ENCODE measurements at regions not wholly inside any gene's neighbourhood (a gene's known extent, or its start where the extent isn't known, plus 50 kb on each side); places are given as distances from the start of the nearest gene placed in this dataset.

- H2BK5ac ChIP-seq (ENCODE audit: low read depth, low read length, poor library complexity, severe bottlenecking): no peak overlapping the region
- no peaks in the 10 kb centered on the region for H3K79me1 ChIP-seq (ENCODE audit: low read depth in 1 of 2, low read length in 2 of 2)
- H4K91ac ChIP-seq (ENCODE audit: insufficient read depth, low read depth, low read length): no peak overlapping the region
- H2BK20ac ChIP-seq (ENCODE audit: low read depth, low read length): no peak overlapping the region
- no peak overlapping the region for H2AK5ac ChIP-seq (ENCODE audit: low read depth, low read length)
- H3K9me3 ChIP-seq (ENCODE audit: control insufficient read depth, insufficient read depth, low read length): peaks cover 60% of the 10 kb centered on the region
- no peak overlapping the region for H3K4me3 ChIP-seq (ENCODE audit: insufficient read depth, low read depth, low read length)
- no peak overlapping the region for H3K9ac ChIP-seq (ENCODE audit: low read depth, low read length)
- no peak overlapping the region for H4K5ac ChIP-seq (ENCODE audit: low read depth, low read length)
- no peak overlapping the region for H3K56ac ChIP-seq (ENCODE audit: extremely low read depth, insufficient read depth, low read length)
- ChIA-PET CTCF (no interaction called here), POLR2A (ENCODE audit: unreplicated experiment) (no interaction called here)
- in situ Hi-C loops (cut with MboI; ENCODE audit: low sequenced_read_pairs) (no loop called here), dilution Hi-C loops (cut with HindIII; ENCODE audit: low sequenced_read_pairs, unreplicated experiment) (no loop called here), intact Hi-C loops (cut with micrococcal nuclease) (no loop called here)
- no peaks in the 10 kb centered on the region for H3K9me1 ChIP-seq (ENCODE audit: insufficient read depth, low read length)
- no peak overlapping the region for H2BK15ac ChIP-seq (ENCODE audit: low read depth, low read length)
- no peak overlapping the region for H3K4ac ChIP-seq (ENCODE audit: low read depth, low read length)
- H3K36me3 ChIP-seq (ENCODE audit: control insufficient read depth, insufficient read depth, low read length): no peaks in the 10 kb centered on the region
- TF ChIP-seq BHLHE40 (IDR thresholded peaks at IDR 0.05; ENCODE audit: low read depth, low read length) (no peak), RFX5 (IDR thresholded peaks at IDR 0.05; ENCODE audit: low read depth, low read length) (no peak), MAFK (IDR thresholded peaks at IDR 0.05; ENCODE audit: low read depth, low read length) (no peak), CHD1 (IDR thresholded peaks at IDR 0.05; ENCODE audit: low read depth, low read length) (no peak), SMC3 (IDR thresholded peaks at IDR 0.05; ENCODE audit: low read depth, low read length) (no peak), MXI1 (IDR thresholded peaks at IDR 0.05; ENCODE audit: borderline replicate concordance, low read depth, low read length) (no peak), RCOR1 (IDR thresholded peaks at IDR 0.05; ENCODE audit: insufficient replicate concordance, low read length) (no peak), ELK1 (IDR thresholded peaks at IDR 0.05; ENCODE audit: borderline replicate concordance, low read depth, low read length) (no peak), FOS (IDR thresholded peaks at IDR 0.05; ENCODE audit: low read depth, low read length) (no peak), POLR2A (IDR thresholded peaks at IDR 0.05; ENCODE audit: low read depth, low read length) (no peak)
- TF ChIP-seq, protein P1, sequence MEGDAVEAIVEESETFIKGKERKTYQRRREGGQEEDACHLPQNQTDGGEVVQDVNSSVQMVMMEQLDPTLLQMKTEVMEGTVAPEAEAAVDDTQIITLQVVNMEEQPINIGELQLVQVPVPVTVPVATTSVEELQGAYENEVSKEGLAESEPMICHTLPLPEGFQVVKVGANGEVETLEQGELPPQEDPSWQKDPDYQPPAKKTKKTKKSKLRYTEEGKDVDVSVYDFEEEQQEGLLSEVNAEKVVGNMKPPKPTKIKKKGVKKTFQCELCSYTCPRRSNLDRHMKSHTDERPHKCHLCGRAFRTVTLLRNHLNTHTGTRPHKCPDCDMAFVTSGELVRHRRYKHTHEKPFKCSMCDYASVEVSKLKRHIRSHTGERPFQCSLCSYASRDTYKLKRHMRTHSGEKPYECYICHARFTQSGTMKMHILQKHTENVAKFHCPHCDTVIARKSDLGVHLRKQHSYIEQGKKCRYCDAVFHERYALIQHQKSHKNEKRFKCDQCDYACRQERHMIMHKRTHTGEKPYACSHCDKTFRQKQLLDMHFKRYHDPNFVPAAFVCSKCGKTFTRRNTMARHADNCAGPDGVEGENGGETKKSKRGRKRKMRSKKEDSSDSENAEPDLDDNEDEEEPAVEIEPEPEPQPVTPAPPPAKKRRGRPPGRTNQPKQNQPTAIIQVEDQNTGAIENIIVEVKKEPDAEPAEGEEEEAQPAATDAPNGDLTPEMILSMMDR (conservative IDR thresholded peaks at IDR 0.05; ENCODE audit: low read depth, low read length): no peak
- no peak overlapping the region for H3K14ac ChIP-seq (replicated peaks; ENCODE audit: low read depth, low read length)
- H3K4me1 ChIP-seq (ENCODE audit: control insufficient read depth, insufficient read depth, low read length): no peaks in the 10 kb centered on the region
- no peak overlapping the region for H2BK120ac ChIP-seq (ENCODE audit: low read depth, low read length)
- no peaks in the 10 kb centered on the region for H4K20me1 ChIP-seq (ENCODE audit: insufficient read depth, low read length)
- H4K8ac ChIP-seq (ENCODE audit: low read depth in 2 of 2, low read length in 2 of 2): no peak overlapping the region
- no peak overlapping the region for H3K4me2 ChIP-seq (ENCODE audit: low read depth, low read length)
- no peak overlapping the region for H2AK9ac ChIP-seq (replicated peaks; ENCODE audit: low read depth, low read length, poor library complexity)
- no peak overlapping the region for H2AFZ ChIP-seq (replicated peaks; ENCODE audit: low read length, poor library complexity)
- BruUV-seq (replicated peaks): no TSS peak
- H3K18ac ChIP-seq (ENCODE audit: low read depth, low read length): no peak overlapping the region
- DNase-seq: no peak
- H3K23ac ChIP-seq (ENCODE audit: low read depth, low read length): no peak overlapping the region
- no peak overlapping the region for H3K27ac ChIP-seq (ENCODE audit: insufficient read depth, low read length)
- no peaks in the 10 kb centered on the region for H3K27me3 ChIP-seq (ENCODE audit: control insufficient read depth, insufficient read depth, low read length)
- no peak for ATAC-seq (ENCODE audit: low read depth)
- WGBS, 2 experiments (ENCODE audit: extremely low coverage in 2 of 2, insufficient read length in 1 of 2): 59% methylated on average over 7 of the region's 9 CpGs; no CpG with 5 or more reads in 1 of the 2 experiments
Measured at GRCh38 chr22:47888817-47889216, 1126.4 kb downstream of the TBC1D22A start.

Measured in IMR-90 (cell line).